Activated CD8-positive, alpha-beta memory T cell treated with anti-CD3 and anti-CD28 coated beads, Interleukin-2, amount 50 U/mL, for 24 hours (primary cell): ENCODE measurements at regions not wholly inside any gene's neighbourhood (a gene's known extent, or its start where the extent isn't known, plus 50 kb on each side); places are given as distances from the start of the nearest gene placed in this dataset.

Experiments
- DNase-seq: peaks from one replicate; pipeline ENCODE4 v3.0.0-alpha.2; 2020; ENCODE audit errors: extremely low read depth

GRCh38 chr3:194970066-194970465, 284.4 kb downstream of the FAM43A start:
- DNase-seq: no peak

GRCh38 chr3:194971009-194971408, 285.3 kb downstream of the FAM43A start:
- DNase-seq: no peak

DNA sequence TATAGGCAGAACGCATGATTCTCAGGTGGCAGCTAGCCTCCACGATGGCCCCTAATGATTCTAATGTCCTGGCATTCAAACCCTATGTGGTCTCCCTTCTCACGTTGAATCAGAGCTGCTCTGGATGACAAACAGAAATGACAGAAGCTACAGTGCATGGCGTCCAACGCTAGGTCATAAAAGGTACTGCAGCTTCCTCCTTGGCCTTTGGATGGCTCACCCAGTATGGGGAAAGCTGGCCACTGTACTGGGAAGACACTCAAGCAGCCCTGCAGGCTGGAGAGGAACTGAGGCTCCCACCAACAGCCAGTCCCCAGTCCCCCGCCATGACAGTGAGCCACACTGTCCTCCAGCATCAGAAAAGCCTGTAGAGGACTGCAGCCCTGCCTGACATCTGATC, 286.3 kb downstream of the FAM43A start:
- DNase-seq: no peak

DNA sequence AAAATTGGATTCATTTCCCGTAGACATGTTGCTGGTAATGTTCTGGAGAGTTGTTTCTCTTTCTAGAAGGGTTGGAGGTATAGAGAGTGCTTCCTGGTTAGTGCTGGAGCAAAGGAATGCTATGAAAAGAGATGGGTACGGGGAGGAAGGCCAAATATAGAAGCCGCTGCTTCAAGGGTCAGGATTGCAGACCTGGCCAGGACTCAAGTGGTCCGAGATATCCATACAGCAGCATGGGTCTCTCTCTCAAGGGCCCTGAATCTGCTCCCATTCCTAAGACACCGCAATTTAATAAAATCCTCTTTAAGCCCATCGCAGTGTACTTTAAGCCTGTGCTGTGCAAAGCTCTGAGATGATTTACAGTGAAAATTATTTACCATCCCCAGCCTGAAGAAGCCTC, 287.0 kb downstream of the FAM43A start:
- no peak for DNase-seq

- DNase-seq: no peak
These were observed 287.8 kb downstream of the FAM43A start for GRCh38 chr3:194973366-194974000.

DNA sequence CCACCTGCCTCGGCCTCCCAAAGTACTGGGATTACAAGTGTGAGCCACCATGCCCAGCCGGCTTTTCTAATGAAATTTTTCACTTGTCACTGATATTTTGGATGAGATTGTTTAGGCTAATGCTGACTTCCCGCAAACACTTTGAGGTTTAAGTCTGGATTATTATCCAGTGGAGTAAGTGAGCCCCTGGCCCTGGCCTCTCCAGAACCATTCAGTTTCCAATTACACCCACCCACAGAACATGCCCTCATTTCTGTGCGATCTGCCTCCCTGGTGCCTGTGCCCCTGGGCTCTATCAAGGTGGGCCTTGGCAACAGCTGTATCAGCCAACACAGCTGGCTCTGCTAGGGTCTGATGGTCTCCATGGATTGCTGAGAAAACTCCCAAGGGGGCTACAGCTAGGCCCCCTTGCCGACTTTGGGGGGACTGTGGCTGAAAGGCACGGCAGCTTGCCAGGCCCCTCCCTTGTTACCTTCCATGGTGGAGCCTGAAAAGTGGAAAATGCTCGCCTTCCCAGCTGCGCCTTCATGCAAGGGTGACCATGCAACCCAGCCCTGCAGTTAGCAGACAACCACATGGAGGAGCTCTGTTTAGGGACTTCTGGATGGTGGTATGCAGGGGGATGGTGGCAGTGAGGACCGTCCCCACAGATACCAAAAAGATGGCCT, 288.9 kb downstream of the FAM43A start:
- DNase-seq: no peak

- no peak for DNase-seq
These were observed 290.4 kb downstream of the FAM43A start for GRCh38 chr3:194976049-194976451.

DNA sequence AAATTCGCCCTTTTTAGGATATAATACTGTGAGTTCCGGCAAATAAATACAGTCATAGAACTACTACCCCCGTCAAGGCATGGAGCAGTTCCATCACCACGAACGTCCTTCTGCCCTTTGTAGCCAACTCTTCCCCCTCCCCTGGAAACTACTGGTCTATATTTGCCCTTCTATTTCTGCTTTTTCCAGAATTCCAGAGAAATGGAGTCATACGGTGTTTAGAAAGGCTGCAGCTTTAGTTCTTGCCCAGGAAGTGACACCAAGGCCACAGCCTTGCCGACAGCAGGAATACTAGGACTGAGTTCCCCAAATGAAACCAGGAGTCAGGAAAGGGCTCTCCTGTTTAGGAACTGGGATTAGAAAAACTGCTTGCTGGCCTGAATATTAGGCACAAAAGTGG, 291.2 kb downstream of the FAM43A start:
- DNase-seq: no peak

DNA sequence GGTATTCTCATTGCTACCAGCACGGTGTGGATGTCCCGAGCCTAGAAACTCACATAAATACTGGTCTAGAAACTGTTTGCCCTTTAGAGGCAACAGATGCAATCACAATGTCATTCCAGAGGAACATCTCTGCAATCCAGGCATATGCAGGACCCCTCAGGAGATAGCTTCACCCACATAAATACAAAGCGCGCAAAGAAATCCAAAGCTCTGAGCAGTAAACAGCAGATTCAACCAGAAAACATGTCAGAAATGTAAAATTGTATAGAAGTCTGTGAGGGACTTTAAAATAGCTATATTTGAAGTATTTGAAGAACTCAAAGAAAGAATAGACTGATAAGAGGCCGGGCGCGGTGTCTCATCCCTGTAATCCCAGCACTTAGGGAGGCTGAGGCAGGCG, 291.7 kb downstream of the FAM43A start:
- DNase-seq: no peak

- no peak for DNase-seq
These were observed 291.8 kb downstream of the XXYLT1 start for GRCh38 chr3:194979173-194979572.

GRCh38 chr3:194982472-194982871, 288.5 kb downstream of the XXYLT1 start:
- DNase-seq: no peak

GRCh38 chr3:194983121-194983520, 287.8 kb downstream of the XXYLT1 start:
- DNase-seq: no peak

- DNase-seq: no peak
These were observed 287.3 kb downstream of the XXYLT1 start for GRCh38 chr3:194983620-194984019.

- no peak for DNase-seq
These were observed 286.9 kb downstream of the XXYLT1 start for GRCh38 chr3:194984066-194984465.

DNA sequence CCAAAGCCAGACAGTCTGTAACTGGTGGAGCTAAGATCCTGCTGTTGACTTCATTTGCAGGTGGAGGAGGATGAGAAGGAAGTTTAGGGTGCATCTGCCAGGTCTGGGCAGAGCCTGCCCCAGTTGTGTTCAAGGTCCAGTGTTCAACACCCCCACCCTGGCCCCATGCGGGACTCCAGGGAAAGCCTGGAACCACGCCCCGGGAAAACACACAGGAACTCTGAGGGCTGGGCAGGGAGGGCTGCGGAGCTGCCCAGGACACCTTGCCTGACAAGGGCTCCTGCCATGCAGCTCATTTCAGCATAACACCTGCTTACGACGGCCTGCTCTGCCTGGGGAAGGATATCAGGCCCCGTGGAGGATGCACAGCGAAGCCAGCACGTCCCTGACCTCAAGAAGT, 286.3 kb downstream of the XXYLT1 start:
- DNase-seq: no peak

DNA sequence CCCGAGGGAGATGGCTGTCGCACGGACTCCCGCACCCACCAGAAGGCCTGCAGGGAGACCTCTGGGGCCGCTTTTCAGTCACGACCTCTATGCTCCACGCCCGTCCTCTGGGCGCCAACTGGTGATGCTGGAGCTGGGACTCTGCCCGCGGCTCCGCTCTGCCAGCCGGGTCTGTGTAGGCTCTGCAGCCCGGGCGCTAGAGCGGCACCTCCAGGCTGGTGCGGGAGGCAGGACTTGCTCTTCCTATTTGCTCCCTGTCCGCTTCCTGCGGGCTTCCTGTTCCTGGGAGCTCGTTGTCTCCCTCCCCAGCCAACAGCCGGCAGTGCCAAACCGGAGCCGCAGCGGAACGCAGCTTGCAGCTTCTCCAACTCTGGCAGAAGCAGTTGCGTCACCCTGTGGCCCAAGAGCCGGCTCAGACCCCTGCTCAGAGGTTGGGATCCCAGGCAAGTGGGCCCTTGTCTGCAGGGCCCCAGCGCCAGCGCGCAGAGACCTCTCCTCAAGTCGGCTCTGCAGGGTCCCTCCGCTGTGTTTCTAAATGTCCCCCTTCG, 285.9 kb downstream of the XXYLT1 start:
- DNase-seq: no peak

DNA sequence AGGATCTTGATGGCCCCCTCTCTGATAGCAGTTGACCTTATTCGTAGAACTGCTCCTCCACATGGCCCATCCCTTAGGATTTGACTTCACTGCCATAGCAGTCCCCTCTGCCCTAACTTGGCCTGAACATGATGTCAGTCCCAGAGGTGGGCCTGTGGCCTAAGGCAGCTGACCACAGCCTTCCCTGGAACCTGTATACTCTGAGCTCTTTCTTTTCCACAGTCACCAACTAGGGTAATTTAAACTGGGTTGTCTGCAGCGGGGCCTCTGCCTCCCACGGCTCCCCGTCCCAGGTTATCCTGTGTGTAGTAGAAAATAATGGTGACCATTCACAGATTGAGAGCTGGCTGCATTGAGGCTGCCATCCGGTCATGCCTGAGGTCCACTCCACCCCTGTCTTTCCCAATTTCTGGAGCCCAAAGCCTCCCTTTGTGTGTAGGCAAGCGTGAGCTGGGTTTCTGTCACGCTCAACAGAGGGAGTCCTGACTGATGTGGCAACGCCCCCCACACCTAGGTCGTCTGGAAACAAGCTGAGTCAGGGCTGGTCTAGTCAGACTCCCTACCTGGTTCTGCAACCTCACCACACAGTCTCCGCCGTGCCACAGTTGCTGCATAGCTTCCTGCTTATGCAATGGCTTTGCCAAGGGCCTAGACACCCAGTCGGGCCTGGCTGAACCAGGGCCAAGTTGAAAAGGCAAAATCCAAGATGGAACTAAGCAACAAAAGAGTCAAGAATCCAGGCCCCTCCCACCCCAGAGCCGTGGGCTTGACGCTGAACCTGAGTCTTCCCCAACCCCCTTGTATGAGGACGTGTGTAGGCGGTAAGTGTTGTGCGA, 284.5 kb downstream of the XXYLT1 start:
- DNase-seq: no peak

DNA sequence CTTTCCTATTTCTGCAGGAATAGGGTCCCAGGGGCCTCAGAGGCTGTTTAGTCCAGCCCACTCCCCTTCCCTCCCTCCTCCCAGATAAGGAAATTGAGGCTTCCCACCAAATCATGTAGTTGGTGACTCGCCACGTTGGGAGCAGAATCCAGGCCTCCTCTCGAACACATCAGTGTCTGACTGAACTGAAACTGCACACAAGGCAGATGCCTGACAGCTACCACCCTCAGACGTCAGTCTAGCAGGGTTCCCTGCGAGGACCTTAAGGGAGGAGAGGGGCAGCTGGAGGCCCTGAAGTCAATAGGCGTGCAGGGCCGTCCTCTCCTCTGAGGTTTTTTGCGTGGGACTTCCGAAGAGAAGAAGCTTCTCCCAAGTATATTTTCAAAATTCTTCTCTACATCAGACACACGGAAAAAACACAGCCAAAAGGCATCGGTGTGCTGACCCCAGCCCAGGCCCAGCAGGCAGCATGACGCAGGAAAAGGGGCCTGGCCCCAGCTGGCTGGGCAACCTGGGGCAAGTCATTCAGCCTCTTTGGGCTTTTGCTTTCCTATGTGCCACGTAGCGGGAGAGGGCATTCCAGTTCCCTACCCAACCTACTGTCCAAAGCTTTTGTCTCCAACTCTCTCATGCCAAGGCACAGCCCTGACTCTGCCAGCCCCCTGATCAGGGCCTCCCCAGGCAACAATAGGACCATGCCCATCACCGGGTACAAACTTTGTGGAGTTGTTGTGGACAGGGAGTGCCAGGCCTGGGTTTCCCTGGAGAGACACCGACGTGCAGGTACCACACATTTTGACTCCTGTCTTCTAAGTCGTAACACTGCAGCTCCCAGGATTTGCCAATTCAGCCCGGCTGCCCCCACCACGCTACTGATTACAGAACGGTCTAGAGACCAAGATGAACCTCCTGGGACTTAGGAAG, 283.1 kb downstream of the XXYLT1 start:
- no peak for DNase-seq

- no peak for DNase-seq
These were observed 282.3 kb downstream of the XXYLT1 start for GRCh38 chr3:194988495-194989165.

DNA sequence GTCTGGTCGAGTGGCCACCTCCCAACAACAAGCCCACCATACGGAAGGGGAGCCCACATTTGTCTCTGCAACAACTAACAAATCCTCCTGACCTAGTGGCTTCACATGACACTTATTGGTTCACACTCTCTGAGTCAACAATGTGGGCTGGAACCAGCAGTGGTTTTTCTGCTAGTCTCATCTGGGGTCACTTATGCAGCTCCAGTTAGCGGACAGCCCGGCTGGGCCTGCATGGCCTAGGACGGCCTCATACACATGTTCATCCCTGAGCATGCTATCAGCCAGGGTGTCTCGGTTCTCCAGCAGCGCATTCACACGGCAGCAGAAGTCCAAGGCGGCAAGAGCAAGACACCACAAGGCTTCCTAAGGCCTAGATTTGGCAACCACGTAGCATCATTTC, 281.7 kb downstream of the XXYLT1 start:
- no peak for DNase-seq
